NCI-H345 treated with DMSO at 0.1 percent for 48 hours (cell line): ENCODE measurements at regions not wholly inside any gene's neighbourhood (a gene's known extent, or its start where the extent isn't known, plus 50 kb on each side); places are given as distances from the start of the nearest gene placed in this dataset.

ENCODE experiments used
- DNase-seq: peaks from one replicate; lab custom pipeline; 2025; ENCODE audit not compliant: unreplicated experiment; lab: John Stamatoyannopoulos, UW

- DNase-seq: no peak
Measured at GRCh38 chr17:34874478-34874877, 86.8 kb downstream of the CCT6B start.

DNA sequence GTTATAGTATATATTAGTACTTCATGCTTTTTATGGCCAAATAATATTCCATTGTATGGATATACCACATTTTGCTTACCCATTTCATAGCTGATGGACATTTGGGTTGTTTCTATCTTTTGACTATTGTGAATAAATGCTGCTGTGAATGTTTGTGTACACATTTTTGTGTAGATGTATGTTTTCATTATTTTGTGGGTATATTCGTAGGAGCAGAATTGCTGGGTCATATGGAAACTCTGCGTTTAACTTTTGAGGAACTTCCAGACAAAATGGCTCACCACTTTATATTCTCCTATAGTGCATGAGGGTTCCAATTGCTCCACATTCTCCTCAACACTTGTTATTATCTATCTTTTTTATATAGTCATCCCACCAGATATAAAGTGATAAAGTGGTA lies 88.6 kb downstream of the CCT6B start:
- DNase-seq: no peak

GRCh38 chr17:34869641-34870040 lies 91.6 kb downstream of the CCT6B start:
- no peak for DNase-seq

GRCh38 chr17:34865716-34866115 lies 95.5 kb downstream of the CCT6B start:
- no peak for DNase-seq

- DNase-seq: no peak
Measured at GRCh38 chr17:34862384-34862783, 98.9 kb downstream of the CCT6B start.

DNA sequence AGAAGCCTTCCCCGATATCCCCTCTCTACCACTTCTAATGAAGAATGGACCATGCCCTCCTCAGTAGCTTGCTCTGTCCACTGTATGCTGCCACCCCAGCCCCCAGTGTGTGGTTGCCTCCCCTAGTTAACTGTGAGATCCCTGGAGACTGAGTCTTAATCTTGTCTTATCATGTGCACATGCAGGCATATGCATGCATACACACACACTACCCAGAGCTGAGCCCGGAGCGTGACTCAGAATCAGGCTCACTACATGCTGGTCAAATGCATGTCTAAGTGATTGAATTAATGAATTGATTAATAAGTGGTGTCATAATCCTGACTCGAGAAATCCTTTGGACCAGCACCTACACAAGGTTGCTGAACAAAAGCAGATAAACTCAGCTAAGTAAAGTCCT lies 99.4 kb downstream of the CCT6B start:
- DNase-seq: no peak

- DNase-seq: no peak
Measured at GRCh38 chr17:34859652-34860051, 101.6 kb downstream of the CCT6B start.

DNA sequence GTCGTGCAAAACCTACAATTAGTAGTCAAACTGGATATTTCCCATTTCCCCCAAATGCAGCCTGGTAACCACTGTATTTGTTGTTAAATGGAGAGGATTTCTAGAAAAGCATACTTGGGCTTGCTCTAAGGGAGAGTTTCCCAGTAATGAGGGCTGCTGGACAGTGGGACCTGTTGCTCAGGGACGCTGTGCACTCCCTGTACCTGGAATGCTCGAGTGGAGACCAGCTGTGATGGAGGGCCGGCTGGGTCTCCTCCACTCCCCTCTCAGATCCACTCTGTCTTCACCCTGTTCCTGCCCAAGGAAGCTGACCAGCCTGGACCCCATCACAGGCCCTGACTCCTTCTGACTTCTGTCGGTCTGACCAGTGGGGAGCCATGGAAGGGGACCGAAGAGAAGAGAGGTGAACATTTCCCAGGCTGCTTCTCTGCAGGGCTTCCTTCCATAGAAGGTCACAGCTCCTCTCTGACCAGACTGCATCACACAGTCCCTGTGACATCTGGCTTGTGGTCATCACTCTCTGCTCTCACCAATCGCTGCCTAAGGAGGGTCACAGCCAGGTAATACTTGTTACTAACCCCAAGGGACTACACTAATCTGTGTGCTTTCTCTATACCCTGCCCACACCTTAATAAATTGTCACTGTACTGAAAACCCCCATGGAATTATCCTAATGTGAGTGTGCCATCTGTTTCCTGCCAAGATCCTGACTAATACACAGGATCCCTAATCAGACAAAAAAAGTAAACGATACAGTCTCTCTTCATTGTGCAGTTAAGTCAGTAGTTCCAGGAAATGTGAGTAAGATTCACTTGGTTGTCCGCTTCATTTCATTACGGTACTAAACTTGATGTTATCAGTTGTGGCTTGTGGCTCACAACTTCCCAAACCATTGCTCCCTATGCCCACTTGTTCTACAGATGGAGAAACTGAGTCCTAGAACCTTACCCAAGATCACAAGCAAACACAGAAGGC lies 102.4 kb downstream of the CCT6B start:
- DNase-seq: no peak

- DNase-seq: no peak
Measured at GRCh38 chr17:34853924-34854323, 107.3 kb downstream of the CCT6B start.

- DNase-seq: no peak
Measured at GRCh38 chr17:34852614-34853013, 108.6 kb downstream of the CCT6B start.

GRCh38 chr17:34851961-34852540 lies 109.2 kb downstream of the CCT6B start:
- no peak for DNase-seq

DNA sequence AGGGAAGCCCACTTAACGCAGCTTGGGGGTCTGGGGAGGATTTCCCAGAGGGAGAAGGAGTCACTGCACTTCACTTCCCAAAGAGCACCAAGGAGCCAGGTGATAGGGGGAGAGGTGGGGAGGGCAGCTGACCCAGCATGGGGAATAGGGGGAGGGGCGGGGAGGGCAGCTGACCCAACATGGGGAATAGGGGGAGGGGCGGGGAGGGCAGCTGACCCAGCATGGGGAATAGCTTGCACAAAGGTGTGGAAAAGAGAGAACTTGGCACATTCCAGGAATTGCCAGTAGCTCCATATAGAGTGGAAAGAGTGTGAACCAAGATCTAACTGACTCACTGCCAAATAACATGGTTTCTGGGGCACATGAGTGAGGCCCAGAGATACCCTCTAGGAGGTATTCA lies 110.3 kb downstream of the CCT6B start:
- no peak for DNase-seq

GRCh38 chr17:34850023-34850422 lies 111.2 kb downstream of the CCT6B start:
- no peak for DNase-seq

DNA sequence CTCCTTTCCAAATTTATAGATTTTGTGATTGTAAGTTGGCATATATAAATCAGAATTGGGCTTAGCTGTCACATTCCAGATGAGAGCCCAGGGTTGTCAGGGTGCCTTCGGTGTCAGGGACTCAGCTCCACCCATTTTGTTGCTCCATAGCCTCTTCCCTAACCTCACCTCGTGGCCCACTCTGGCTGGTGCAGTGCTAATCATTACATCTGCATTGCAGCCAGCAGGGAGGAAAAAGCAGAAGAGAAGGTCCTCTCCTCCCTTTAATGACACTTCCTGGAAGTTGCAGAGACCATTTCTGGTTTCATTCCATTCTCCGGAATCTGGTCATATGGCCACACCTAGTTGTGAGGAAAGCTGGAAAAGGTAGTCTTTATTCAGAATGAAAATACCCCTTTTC lies 113.3 kb downstream of the CCT6B start:
- no peak for DNase-seq

DNA sequence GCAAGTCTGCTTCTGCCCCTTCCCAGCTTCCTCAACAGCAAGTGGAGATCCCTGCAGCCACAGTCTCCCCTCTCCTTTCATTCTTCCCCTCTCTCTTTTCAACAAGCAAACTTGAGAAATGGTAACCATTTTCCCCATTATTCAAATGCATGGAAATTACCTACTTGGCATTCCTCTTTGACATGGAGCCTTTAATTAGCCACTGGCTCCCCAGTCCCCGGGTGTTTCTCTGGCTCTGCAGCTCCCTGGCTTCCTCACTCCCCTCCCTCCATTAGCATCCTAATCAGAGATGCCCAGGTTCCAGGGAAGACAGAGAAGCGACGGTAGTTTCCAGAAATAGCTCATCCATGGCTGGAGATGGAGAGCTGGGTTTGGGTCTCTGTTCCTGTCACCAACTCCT lies 116.0 kb downstream of the CCT6B start:
- no peak for DNase-seq

- no peak for DNase-seq
Measured at GRCh38 chr17:34843682-34844081, 117.6 kb downstream of the CCT6B start.

GRCh38 chr17:34842235-34842634 lies 119.0 kb downstream of the CCT6B start:
- no peak for DNase-seq

- no peak for DNase-seq
Measured at GRCh38 chr17:34841467-34841866, 119.8 kb downstream of the CCT6B start.

GRCh38 chr17:34840750-34841149 lies 120.5 kb downstream of the CCT6B start:
- no peak for DNase-seq

DNA sequence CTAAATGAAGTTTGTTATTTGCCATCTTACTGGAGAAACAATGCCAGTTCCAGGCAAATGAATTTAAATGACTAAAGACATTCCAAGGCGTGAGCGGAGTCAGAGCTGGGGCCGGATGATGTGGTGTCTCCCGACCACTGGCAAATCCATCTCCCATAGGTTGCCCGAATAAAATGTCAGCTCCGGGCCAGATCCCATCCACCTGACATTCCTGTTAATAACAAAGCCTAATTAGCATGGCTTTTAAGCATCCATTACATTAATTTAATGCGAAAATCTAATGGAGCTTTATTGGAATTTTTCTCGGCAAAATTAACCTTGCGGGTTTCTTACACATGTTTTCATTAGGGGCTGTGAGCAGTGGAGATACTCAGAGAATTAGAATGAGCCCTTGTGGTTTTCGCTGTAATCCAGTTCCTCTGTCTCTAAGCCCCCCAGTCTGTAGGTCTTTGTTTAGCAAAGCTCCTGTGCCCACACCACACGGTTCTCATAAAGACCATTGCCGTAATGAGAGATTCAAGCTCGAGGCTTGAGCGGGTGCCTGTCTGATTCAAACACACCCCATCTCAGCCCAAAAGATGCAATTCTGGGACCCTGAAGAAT lies 123.3 kb downstream of the CCT6B start:
- no peak for DNase-seq

GRCh38 chr17:34832376-34832775 lies 128.9 kb downstream of the CCT6B start:
- no peak for DNase-seq

DNA sequence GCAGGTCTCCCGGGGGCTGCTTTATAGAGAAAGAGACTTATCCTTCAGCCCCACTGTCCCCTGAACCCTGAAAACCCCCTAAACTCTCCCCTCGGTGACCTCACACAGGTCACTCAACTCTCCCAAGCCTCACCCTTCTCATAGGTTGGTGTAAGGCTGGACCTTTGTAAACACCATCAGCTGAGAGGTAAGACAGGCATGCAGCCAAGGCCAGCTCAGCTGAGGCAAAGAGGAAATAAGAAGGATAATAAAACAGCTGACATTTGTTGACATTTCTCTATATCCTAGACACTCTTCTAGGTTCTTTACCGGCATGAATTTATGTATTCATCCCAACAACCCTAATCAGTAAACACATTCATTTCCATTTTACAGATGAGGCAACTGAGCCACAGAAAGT lies 134.3 kb downstream of the CCT6B start:
- DNase-seq: no peak
